GM06990 (cell line): ENCODE measurements at regions not wholly inside any gene's neighbourhood (a gene's known extent, or its start where the extent isn't known, plus 50 kb on each side); places are given as distances from the start of the nearest gene placed in this dataset.

ENCODE experiments used
- DNase-seq: peaks from one replicate; pipeline ENCODE4 v3.0.0-alpha.2; 2011; ENCODE audit not compliant: insufficient read length; ENCODE audit errors: extremely low read depth
- H3K27me3 ChIP-seq: replicated peaks from 2 replicates; pipeline ENCODE4 v1.6.0; 2011; ENCODE audit warnings: low read length; ENCODE audit not compliant: control insufficient read depth, insufficient read depth
- H3K36me3 ChIP-seq: 2 replicates; pipeline ENCODE4 v1.5.1; 2011; ENCODE audit warnings: low read length; ENCODE audit not compliant: control insufficient read depth, insufficient read depth
- H3K4me3 ChIP-seq: replicated peaks from 2 replicates; pipeline ENCODE4 v1.5.1; 2011; ENCODE audit warnings: low read depth, mild to moderate bottlenecking, control low read depth, low read length
- TF ChIP-seq, protein P1 (sequence below): IDR thresholded peaks from 2 replicates; pipeline ENCODE4 v1.5.1; 2011; ENCODE audit warnings: low read length, control low read depth, mild to moderate bottlenecking, inconsistent platforms; ENCODE audit not compliant: insufficient read depth, poor library complexity, severe bottlenecking

DNA sequence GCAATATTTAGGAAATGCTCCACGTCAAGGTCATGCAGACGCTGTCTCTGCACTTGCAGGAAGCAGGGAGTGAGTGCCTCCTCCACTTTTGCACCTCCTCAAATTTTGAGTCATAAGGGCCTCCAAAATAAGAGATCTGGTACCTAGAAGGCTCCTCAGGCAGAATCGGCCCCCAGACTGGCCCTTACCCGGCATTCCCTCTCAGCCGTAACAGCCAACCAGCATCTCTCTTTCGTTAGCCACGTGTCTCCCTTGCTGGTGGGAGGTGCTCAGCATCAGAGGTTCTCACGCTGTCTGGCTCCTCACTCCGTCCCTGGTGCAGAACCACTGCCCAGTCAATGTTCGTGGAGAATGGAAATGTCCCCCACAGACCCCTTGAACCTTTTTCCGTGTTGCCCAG lies 75.3 kb downstream of the ANKRD60 start:
- TF ChIP-seq, protein P1, sequence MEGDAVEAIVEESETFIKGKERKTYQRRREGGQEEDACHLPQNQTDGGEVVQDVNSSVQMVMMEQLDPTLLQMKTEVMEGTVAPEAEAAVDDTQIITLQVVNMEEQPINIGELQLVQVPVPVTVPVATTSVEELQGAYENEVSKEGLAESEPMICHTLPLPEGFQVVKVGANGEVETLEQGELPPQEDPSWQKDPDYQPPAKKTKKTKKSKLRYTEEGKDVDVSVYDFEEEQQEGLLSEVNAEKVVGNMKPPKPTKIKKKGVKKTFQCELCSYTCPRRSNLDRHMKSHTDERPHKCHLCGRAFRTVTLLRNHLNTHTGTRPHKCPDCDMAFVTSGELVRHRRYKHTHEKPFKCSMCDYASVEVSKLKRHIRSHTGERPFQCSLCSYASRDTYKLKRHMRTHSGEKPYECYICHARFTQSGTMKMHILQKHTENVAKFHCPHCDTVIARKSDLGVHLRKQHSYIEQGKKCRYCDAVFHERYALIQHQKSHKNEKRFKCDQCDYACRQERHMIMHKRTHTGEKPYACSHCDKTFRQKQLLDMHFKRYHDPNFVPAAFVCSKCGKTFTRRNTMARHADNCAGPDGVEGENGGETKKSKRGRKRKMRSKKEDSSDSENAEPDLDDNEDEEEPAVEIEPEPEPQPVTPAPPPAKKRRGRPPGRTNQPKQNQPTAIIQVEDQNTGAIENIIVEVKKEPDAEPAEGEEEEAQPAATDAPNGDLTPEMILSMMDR, result no peak
- Histone ChIP-seq H3K36me3 (no peaks in the 10 kb centered on the region), H3K27me3 (peaks cover 4% of the 10 kb centered on the region), H3K4me3 (no peak overlapping the region)
- DNase-seq, result no peak

DNA sequence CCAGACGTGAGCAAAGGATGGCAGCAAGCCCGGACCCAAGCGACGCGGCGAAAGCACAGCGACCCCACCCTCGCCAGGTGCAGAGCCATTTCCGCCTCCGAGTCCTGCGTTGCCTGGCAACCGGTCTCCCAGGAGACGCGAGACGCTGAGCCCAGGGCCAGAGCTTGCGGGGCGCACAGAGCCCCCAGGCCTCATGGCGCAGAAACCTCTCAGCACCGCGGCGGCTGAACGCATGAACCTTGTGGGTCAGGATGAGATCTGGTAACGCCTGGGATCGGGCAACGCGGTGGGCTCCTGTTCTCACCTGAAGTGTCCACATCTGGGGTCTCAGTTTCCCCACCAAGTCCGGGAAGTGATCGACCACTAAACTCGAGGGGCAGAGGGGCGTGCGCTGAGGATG lies 77.7 kb downstream of the ANKRD60 start:
- Histone ChIP-seq H3K4me3 (no peak overlapping the region), H3K36me3 (no peaks in the 10 kb centered on the region), H3K27me3 (peaks cover 1% of the 10 kb centered on the region)
- peak; percentile 18 for DNase-seq
- TF ChIP-seq, protein P1, result no peak

DNA sequence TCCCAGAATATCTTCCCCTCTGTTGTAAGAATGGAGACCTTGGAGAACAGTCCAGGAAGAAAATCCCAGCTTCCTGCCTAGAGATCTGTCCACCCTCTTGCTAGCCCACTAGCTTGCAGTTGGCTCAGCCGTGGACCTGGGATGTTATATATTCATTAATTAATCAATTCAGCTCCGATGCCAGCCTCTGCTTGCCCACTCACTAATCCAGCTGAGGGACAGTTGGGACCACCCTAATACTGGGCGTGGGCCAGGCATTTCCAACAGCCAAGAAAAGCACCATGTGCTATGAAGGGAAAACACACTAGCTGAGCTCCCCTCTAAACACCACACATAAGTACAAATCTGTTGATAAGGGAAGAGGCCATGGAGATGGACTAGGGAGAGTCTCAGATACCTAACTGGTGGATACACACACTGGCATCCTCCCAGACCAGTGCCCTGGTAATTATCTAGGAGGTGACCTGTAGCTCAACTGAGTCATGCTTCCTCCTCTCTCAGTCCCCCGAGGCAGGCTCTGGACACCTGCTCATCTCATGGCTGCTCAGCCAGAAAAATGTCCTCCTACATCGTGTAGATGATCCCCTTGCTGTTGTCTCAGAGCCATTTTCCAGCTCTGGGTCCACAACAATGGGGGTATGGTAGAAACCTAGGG lies 78.9 kb downstream of the ANKRD60 start:
- Histone ChIP-seq H3K4me3 (no peak overlapping the region), H3K36me3 (no peaks in the 10 kb centered on the region), H3K27me3 (no peaks in the 10 kb centered on the region; the same call in none of the 2 replicates)
- DNase-seq, result no peak
- TF ChIP-seq, protein P1, result no peak

DNA sequence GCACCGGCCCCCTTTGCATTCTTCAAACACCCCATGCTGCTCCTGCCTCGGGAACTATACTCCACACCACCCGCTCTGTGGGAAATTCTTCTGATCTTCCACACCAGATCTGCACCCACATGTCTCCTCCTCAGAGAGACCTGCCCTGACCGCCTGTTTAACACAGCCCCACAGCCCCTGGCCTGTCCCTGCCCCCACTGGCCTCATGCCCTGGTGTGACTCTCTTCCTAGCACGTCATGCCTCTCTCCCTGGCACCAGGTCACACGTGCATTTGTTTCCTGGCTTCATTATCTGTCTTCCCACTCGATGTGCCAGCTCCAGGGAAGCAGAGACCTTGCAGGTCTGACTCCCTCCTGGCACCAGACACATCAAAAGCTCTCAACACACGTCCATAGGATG lies 79.6 kb downstream of the ANKRD60 start:
- H3K27me3 ChIP-seq, result peaks cover 2% of the 10 kb centered on the region
- DNase-seq, result no peak
- H3K36me3 ChIP-seq, result no peaks in the 10 kb centered on the region

DNA sequence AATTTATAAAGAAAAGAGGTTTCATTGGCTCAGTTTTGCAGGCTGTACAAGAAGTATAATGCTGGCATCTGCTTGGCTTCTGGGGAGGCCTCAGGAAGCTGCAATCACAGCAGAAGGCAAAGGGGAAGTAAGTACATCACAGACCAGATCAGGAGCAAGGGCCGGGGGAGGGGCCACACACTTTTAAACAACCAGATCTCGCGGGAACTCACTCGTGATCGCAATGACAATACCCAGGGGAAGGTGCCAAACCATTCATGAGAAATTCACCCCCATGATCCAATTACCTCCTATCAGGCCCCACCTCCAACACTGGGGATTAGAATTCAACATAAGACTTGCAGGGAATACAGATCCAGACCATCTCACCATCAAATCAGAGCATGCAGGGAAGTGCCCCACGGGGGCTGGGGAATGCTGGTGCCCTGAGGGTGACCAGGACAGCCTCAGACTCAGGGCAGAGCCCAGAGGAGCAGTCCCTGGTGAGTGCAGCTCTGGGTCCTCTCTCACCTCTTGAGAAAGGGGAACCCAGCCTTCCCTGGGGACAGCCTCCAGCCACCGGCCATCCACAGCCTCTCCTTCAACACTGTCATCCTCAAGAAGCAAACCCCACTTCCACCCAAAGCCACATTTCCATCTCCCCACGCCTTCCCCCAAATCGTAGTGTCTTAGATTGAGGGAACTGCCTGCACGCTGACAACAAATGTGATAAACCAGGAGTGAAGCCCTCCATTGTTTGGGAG lies 80.7 kb downstream of the ANKRD60 start:
- no peak for DNase-seq

More for the DNA sequence above, 79.6 kb downstream of the ANKRD60 start:
- no peak overlapping the region for H3K4me3 ChIP-seq
- TF ChIP-seq, protein P1, result no peak

More for the DNA sequence above, 80.7 kb downstream of the ANKRD60 start:
- no peaks in the 10 kb centered on the region for H3K36me3 ChIP-seq
- peaks cover 2% of the 10 kb centered on the region for H3K27me3 ChIP-seq
- TF ChIP-seq, protein P1, result no peak
- no peak overlapping the region for H3K4me3 ChIP-seq
